ENCODE measurements at regions not wholly inside any gene's neighbourhood (a gene's known extent, or its start where the extent isn't known, plus 50 kb on each side); places are given as distances from the start of the nearest gene placed in this dataset.
A peak's percentile ranks its signal among the peaks of the same experiment; 100 is the strongest.

- no peak for TF ChIP-seq CTCF (IDR thresholded peaks at IDR 0.05; ENCODE audit: low read depth, low read length)
- DNase-seq (ENCODE audit: low read depth, low spot score) = no peak
- no peak overlapping the region for H3K4me3 ChIP-seq (ENCODE audit: low read depth, low read length)
- in situ Hi-C loops (cut with HindIII; ENCODE audit: low sequenced_read_pairs) = no loop called here
Measured at GRCh38 chr16:65213866-65214595, 92.2 kb upstream of the CDH11 start.

DNA sequence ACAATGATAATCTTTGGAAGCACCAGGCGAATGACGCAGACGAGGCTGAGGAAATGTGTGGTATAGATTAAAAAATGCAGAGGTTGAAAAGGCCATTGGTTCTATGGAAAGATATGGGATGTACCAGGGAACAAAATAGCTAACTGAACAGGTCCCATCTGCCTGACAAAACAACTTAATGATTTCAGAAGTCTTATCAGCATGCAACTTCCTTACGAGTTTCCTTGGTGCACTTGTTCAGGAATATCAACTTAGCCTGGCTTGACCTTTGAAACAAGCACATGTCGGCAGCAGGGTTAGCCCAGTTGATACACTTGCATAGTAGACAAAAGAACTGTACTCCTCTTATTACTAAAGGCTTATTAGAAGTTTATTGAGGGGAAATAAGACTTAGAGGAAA lies 90.9 kb upstream of the CDH11 start:
- in situ Hi-C loops (cut with HindIII; ENCODE audit: low sequenced_read_pairs) = no loop called here
- no peak for DNase-seq (ENCODE audit: low read depth, low spot score)
- H3K4me3 ChIP-seq (ENCODE audit: low read depth, low read length) = no peak overlapping the region
- no peak for TF ChIP-seq CTCF (IDR thresholded peaks at IDR 0.05; ENCODE audit: low read depth, low read length)

DNA sequence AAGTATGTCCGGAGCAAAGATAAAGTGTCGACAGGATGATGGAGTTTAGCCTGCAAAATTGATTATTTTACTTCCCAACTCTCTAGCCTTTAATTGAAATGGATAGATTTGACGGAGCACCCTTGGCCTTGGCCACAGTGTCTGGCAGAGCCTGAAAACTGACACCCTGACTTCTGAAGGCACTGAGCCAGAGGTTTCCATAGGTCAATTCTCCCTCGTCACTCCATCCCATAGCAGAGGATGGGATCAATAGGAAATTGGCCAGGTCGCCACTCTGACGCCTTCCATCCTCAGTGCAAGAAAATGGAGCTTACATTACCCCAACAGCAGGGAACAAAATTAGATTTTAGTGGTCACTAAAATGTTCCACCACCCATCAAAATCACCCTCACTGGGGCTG lies 90.4 kb upstream of the CDH11 start:
- in situ Hi-C loops (cut with HindIII; ENCODE audit: low sequenced_read_pairs) = no loop called here
- H3K4me3 ChIP-seq (ENCODE audit: low read depth, low read length) = no peak overlapping the region
- no peak for DNase-seq (ENCODE audit: low read depth, low spot score)
- no peak for TF ChIP-seq CTCF (IDR thresholded peaks at IDR 0.05; ENCODE audit: low read depth, low read length)

GRCh38 chr16:65202461-65202860 lies 80.6 kb upstream of the CDH11 start:
- DNase-seq (ENCODE audit: low read depth, low spot score) = peak; percentile 32
- no peak for TF ChIP-seq CTCF (IDR thresholded peaks at IDR 0.05; ENCODE audit: low read depth, low read length)
- H3K4me3 ChIP-seq (ENCODE audit: low read depth, low read length) = no peak overlapping the region
- in situ Hi-C loops (cut with HindIII; ENCODE audit: low sequenced_read_pairs) = no loop called here

- no peak for TF ChIP-seq CTCF (IDR thresholded peaks at IDR 0.05; ENCODE audit: low read depth, low read length)
- in situ Hi-C loops (cut with HindIII; ENCODE audit: low sequenced_read_pairs) = no loop called here
- no peak for DNase-seq (ENCODE audit: low read depth, low spot score)
- no peak overlapping the region for H3K4me3 ChIP-seq (ENCODE audit: low read depth, low read length)
Measured at GRCh38 chr16:65201511-65201910, 79.6 kb upstream of the CDH11 start.

- DNase-seq (ENCODE audit: low read depth, low spot score) = no peak
Measured at GRCh38 chr16:65200857-65201256, 79.0 kb upstream of the CDH11 start.

More at GRCh38 chr16:65200857-65201256, 79.0 kb upstream of the CDH11 start:
- no peak overlapping the region for H3K4me3 ChIP-seq (ENCODE audit: low read depth, low read length)
- in situ Hi-C loops (cut with HindIII; ENCODE audit: low sequenced_read_pairs) = no loop called here
- TF ChIP-seq CTCF (IDR thresholded peaks at IDR 0.05; ENCODE audit: low read depth, low read length) = no peak
